Epidermal melanocyte (primary cell): ENCODE measurements at regions not wholly inside any gene's neighbourhood (a gene's known extent, or its start where the extent isn't known, plus 50 kb on each side); places are given as distances from the start of the nearest gene placed in this dataset.

ENCODE experiments used
- DNase-seq: peaks from one replicate; pipeline ENCODE4 v3.0.0; 2011; ENCODE audit warnings: low spot score; ENCODE audit not compliant: insufficient read length

DNA sequence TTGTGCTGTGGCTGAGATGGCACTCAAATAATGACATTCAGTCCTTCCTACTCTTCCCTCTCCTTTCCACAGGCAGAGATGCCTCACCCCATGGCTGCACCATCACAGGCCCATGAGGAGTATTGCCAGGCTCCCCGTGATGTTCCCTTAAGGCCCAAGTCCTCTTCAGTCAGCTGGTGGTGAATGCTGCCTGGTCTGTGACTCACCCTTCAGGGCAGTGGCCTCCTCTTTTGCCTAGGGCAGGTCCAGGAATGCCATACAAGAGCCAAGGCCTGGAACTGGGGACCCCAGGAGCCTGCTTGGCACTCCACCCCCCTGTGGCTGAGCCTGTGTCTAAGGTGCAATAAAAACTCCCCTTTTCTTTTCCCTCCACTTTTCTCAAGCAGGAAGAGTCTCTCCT is 144.2 kb upstream of the GEMIN8 start:
- DNase-seq, result no peak

DNA sequence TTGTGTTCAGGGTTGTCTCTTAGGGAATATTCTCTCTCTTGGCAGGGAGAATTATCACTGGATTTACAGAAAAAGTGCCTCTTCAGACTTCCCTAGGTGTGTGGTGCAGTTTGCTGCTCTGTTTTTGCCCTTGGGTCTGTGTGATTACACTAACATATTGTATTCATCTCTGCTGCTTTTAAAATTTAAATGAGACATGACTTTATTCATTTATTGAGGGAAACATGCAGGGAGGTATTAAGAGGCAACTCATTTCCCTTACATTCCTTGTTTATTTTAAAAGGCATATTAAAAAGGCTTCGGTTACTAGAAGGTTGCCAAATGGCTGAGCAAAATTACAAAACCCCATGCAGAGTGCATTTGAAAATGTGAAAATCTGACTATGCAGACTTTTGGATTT is 135.1 kb upstream of the GEMIN8 start:
- DNase-seq, result no peak

DNA sequence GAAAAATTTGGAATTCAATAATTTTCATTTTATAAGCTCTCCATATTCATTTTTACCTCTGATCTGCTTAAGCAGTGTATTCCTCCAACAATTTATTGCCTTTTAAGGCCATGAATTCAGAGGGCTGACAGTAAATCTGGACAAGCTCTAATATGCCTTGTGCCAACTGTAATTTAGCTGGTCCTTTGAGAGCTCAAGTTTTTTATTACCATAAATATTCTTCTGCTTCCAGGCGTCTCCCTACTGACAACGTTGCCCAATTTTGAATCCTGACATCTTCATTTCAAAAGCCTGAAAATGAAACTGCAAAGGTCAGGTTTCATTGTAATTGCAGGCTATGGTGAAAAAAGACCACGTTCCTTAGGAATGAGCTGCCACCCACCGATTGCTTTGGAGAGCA is 95.8 kb upstream of the GEMIN8 start:
- DNase-seq, result no peak

DNA sequence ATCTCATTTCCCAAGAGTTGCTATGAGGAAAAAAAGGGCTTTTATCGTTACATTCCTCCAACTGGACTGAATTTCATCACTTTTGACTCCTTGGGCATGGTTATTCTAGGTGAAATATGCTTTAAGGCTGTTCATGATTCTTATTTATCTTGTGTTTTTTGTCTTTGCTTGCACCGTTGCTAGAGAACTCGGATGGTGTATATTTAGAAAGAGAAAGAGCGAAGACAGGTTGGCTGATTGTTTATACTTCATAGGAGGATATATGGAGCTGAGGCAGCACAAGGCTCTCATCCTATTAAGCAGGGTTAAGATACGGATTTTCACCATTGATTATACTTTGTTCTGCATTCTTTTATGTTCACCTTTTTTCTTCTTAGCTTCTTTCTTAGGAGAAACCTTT is 94.9 kb upstream of the GEMIN8 start:
- no peak for DNase-seq

DNA sequence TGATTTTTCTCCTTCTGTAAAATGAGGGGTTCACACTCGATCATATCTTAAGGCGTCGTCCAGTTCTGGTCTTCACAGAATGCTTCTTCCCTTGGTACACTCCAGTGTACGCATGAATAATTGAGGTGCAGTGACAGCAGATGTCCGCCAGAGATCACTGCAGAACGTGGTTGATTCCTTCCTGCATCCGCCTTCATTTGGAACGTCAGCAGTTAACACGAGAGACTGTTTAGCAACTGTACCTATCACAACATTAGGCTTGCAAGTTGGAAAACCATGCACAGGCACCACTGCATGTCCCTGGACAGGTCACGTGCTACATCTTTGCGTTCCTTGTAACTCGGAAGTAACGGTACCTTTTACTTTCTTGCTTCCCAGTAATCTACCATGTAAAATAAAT is 66.0 kb upstream of the GEMIN8 start:
- peak; percentile 19 for DNase-seq

DNA sequence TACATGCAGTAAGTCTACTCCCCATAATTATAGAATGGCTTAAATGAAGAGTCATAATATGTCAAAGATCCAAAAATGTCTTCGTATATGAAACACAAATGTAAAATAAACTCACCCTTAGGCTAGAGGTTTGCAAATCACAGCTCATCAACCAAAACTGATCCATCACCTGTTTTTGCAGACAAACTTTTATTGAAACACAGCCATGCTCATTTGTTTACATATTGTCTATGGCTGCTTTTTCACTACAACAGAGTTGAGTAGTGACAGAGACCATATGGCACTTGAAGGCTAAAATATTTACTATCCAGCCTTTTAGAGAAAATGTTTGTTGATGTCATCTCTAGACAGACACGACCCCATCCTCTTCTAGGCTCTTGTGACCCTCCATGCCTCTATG is 64.5 kb upstream of the GEMIN8 start:
- DNase-seq, result no peak

DNA sequence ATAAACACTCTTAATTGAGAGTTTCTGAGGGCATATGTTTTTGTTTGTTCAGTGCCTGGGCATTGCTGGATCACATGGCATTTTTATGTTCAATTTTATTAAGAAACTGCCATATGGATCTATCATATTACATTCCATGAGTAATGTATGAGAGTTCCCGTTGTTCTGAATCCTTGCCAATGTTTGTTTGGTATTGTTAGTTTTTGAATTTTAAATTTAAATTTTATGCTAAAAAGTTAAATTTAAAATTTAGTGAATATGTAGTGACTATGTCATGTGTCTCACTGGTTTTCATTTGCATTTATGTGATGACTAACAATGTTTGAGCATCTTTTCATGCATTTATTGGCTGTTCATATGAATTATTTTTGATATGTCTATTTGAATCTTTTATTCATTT is 54.8 kb upstream of the GEMIN8 start:
- no peak for DNase-seq

DNA sequence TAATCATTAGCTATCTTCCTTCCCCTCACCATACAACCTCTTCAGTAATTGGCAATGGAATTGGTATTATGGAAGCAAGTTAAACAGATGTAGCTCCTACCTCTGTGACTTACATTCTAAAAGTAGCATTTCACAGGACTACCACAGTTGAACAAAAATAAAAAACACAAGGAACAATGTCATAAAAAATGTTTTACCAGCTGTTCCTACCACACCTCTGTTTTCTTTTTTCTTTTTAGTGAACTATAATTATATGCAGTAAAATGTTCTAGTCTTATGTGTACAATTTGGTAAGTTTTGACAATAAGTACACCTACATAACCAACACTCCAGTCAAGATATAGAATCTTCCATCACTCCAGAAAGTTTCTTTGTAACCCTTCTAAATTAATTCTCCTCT is 54.1 kb upstream of the GEMIN8 start:
- no peak for DNase-seq

DNA sequence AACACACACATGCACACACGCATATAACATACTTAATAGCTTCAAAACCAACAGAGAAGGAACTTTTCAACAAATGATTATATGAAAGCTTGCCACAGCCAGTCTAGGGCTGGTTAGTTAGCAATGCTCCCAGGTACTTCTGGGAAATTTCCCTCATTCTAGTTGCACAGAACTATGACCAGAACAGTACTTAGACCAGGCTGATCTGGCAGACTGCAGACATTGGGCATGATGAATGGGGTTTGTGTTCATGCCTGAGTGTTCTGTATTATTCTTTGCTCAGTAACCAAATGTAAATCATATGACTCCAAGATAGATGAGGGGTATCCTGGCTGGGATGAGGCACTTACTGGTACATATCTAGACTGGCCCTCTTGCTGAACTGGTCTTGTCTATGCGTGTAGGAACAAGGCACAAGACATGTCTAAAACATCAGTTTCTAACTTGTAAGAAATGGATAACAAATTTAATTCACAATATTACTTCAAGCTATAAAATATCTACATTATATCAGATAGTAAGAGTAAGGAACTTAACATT is 50.3 kb upstream of the GEMIN8 start:
- no peak for DNase-seq
